ENCODE measurements at regions not wholly inside any gene's neighbourhood (a gene's known extent, or its start where the extent isn't known, plus 50 kb on each side); places are given as distances from the start of the nearest gene placed in this dataset.

DNA sequence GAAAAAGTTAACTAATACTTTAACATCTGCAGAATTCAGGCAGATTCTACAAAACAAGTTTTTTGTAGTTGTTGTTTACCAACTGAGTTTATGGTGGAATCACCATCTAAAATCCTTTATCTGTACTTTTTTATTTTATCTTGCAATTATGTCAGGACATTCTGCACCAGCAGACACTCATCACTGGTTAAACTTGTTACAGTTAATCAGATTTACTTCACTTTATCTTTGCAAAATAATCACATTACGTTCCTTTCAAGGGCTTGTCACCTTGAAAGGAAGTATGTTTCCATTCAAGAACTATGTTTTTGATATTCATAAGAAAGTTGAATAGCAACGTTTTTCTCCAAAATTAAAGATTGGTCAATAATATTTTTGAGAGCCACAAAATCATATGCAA lies 796.6 kb upstream of the ROBO1 start:
- no peak for DNase-seq

DNA sequence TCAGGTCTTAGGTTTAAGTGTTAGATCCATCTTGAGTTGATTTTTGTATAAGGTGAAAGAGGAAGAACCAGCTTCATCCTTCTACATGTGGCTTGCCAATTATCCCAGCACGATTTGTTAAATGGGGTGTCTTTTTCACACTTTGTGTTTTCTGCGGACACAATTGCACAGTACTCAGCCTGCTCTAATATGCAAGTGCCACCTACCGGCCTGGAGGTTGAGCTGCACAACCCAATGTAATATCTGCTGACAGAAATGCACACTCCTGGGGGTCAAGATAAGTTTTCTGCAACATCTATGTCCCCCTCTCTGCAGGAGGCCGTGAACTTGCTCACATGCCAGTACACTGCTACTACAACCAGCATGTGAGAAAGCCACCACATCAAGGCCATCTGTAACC lies 791.9 kb upstream of the ROBO1 start:
- no peak for DNase-seq

DNA sequence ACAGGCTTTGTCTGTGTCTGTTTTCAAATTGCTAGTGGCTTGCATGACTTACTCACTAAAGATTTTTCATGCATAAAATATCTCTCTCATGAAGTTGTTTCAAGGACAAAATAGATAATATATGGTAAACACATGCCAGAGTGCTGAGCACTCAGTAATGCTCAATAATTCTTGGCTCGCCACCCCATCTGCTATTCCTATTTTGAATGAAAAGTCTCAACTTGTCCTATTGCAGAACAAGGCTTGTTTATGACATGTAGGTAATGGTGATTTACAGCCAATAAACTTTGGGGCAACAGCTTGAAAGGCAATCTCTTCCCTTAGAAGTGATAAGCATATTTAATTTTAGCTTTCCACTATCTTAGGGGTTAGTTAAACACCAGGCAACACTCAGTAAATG lies 789.0 kb upstream of the ROBO1 start:
- DNase-seq, result no peak

DNA sequence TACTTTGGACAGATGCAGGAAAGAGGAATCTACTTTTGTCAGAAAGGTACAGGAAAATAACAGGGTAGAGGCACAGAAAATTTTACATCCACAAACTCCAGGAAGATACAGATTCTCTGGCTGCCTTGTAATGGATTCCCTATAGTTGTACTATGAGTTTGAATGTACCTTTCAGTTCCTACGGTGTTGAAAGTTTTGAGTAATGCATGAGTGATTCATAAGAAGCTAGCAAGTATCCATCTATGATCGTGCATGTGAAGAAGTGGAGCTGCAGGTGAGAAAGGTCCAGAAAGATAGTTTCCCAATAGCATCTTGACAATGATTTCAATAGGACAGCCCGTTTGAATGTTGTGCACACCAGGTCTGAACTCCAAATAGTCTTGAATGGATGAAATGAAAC lies 786.5 kb upstream of the ROBO1 start:
- no peak for DNase-seq

DNA sequence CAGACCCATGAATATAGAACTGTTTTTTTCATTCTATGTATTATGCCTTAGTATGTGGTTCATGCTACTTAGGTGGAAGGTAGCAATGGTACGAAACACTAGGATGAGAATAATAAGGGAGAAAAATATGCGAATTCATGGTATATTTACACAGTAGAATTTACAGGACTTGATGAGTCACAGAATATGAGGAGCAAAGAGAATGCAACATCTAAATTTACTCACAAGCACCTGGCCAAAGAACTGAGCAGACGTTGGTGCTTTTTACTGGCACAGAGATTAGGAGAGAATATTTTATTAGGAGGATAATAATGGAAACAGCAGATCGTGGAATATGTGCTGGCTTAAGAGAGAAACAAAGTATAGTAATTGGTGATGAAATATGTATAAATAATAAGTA lies 785.4 kb upstream of the ROBO1 start:
- DNase-seq, result no peak

DNA sequence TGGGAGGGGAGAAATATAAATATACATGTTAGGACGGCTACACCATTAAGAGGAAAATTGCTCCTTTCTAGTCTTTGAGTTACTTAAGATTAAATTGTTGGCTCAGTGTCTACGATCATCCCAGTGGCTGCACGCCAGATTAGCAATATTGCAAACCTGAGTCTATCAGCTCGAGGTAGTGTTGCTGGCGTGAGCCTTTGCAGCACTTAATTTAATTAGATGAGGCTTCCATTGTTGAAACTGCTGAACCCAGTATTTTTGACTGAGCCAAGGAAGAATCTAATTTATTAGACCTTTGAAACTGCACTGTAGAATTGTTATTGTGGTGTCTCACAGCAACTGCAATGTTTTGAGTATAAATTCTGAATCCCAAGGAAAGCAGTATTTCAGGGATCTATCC lies 782.4 kb upstream of the ROBO1 start:
- DNase-seq, result no peak

DNA sequence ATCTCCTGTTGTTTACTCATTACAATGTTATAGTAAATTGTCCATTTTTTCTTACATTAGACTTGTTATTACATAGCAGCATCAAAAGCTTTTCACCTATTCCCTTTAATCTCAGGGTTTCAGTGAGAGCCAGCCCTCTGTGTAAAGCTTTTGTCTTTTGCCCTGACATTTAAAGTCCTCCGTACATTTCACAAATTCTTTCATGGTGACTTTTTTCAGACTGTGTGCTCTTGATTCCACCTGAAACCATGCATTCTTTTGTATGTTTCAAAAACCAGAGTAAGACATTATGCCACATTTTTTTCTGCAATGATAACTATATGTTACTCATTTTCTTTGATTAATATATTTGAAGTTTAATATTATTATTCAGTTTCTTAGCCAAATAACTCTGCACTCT lies 781.4 kb upstream of the ROBO1 start:
- no peak for DNase-seq

DNA sequence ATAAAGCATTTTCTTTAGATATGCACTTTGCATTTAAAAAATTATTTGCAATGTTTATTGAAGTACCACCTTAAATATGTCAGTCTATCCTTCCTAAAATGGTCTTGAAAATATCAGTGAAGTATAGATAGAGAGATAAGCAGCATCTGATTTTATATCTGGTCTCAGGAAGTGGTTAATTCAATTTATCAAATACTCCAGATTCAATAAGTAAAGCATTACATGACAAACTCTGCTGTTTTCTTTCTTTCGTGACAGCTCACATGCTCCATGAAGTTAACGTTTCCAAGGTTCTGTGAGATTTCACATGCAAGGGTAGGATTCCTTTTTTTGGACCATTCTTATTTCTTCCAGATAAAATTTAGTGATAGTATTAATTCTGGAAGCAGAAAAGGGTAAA lies 775.4 kb upstream of the ROBO1 start:
- no peak for DNase-seq

DNA sequence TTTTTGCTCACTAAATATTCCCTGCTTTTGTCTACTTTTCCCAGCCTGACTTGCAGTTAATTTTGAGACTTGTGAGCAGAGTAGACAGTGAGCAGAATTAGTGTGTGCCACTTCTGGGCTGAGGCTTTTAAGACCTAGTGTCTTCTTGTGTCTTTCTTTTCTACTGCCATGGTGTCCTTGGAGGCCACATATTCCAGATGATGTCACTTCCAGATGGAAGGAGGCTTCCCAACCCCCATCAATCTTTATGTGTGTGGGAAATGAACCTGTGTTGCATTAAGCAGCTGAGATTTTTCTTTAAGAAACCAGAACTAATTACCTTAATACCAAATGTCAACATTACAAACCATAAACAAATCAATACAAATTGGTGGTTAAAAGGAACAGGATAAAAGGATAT lies 774.7 kb upstream of the ROBO1 start:
- DNase-seq, result no peak

DNA sequence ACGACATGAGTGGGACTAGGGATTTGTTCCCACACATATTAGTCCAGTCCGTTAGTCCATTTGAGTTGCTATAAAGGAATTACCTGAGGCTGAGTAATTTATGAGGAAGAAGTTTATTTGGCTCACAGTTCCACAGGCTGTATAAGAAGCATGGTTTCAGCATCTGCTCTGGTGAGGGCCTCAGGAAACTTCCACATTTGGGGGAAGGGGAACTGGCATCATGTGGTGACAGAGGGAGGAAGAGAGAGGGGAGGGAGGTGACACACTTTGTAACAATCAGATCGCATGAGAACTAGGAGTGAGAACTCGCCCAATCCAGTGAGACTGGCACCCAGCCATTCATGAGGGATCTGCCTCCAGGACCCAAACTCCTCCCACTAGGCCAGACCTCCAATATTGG lies 769.9 kb upstream of the ROBO1 start:
- no peak for DNase-seq

DNA sequence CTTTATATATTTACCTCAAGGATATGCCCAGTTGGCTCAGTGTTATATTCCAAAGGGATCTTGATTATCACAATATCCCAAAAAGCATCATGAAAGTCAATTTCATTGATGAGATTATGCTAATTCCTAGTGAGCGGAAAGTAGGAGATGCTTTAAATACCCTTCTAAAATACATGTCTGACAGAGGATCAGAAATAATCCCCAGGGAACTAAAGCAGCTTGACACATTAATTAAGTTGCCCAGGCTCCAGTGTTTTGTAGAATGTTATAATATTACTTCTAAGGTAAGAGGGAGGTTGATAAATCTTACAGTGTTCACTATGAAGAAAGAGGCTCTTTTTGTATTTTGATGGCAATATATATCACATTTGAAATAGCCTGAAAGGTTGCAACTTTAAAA lies 767.5 kb upstream of the ROBO1 start:
- DNase-seq, result no peak

DNA sequence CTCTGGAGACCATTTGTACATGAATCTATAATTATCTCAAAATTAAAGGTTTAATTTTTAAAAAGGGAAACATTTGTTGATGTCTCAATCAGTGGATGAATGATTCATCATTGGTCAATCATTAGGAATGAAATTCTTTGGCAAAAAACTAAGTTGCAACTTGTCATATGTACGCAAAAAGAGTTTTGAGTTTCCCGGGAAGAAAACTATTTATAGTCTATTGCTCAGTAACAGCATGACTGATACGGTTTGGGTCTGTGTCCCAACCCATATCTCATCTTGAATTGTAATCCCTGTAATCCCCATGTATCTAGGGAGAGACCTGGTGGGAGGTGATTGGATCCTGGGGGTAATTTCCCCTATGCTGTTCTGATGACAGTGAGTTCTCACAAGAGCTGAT lies 765.8 kb upstream of the ROBO1 start:
- DNase-seq, result no peak

DNA sequence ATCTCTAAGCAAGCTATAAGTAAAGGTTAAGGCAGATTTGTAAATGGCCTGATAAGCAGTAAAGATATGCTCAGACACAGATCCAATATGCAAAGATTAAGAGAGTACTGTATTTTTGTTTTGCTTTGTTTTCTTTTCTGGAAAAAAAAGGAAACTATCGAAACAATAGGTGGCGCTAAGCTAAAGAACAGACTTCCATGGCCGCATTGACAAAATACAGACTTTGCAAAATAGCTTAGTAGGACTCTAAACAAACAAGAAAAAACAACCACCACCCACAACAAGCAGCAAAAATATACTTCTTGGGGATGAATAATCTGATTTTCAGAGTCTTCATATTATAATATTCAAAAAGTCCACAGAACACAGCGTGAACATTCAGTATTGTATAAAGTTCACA lies 758.4 kb upstream of the ROBO1 start:
- DNase-seq, result no peak

DNA sequence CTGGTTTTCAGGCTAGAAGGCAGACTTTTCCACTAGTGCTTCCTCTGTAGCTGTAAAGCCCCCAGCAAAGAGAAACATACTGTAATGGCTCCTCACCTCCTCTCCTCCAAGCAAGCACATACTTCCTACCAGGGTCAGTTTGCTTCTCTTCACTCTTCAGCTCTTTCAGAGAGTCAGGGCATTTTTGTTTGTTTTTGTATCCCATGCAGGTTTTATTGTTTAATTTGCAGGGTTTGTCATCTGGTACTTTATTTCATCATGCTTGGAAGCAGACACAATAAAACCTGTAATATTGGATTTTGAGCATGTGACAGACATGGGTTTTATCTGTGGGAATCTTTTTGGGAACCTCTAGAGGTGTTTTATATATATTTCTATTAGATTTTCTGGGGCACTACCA lies 753.3 kb upstream of the ROBO1 start:
- no peak for DNase-seq

DNA sequence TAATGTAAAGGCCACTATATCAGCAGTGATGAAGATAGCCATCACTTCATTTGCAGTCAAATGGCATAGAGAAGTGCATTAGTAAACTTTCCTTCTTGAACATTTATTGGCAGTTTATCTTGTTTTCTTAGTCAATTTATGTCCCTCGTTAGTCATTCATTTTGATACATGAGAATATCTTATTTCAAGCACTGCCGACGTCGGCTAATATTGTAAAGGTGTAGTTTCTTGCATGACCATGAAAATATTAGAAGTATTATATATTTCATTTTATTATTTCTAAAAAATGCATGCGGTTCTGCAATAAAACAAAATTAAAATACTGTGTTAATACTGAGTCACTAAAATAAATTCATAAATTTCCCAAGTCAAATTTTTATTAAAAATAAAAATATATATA lies 751.6 kb upstream of the ROBO1 start:
- no peak for DNase-seq

DNA sequence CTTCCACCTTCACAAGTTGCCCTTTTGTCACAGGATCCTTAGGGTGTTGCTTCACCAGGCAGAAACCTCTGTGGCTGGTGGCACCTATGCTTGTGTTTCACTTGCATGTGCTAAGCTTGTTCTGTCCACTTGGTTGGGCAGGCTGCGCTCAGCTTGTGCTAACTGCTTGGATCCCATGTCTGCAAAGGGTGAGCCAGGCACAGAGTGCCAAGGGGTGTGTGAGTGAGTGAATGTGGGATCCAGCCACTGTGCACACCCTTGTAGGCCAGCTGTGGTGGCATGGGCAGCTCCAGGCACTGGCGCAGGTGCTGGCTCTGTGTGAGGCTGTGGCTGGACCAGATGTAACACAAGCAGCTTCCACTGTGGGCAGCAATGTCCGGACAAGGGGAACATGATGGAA lies 728.7 kb upstream of the ROBO1 start:
- DNase-seq, result no peak

DNA sequence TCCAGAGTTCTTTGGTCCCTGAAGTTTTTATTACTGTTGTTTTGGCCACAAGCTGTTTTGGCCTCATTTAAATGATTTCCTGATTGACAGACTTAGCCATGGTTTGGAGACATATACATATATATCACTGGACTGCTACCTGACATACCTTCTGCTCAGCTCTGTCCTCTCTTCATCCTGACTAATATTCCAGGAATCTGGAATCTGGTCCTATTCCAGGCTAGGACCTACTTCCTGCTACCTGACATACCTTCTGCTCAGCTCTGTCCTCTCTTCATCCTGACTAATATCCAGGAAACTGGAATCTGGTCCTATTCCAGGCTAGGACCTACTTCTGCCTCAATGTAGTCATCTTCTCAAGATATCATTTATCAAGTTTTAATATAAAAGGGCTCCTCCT lies 724.4 kb upstream of the ROBO1 start:
- no peak for DNase-seq

DNA sequence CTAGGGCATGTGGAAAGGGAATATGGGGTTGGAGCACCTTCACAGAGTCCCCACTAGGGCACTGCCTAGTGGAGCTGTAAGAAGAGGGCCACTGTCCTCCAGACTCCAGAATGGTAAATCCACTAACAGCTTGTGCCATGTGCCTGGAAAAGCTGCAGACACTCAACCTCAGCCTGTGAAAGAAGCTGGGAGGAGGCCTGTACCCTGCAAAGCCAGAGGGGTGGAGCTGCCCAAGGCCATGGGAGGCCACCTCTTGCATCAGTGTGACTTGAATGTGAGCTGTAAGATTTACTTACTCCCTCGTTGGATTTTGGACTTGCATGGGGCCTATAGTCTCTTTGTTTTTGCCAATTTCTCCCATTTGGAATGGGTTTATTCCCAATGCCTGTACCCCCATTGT lies 705.2 kb upstream of the ROBO1 start:
- no peak for DNase-seq

DNA sequence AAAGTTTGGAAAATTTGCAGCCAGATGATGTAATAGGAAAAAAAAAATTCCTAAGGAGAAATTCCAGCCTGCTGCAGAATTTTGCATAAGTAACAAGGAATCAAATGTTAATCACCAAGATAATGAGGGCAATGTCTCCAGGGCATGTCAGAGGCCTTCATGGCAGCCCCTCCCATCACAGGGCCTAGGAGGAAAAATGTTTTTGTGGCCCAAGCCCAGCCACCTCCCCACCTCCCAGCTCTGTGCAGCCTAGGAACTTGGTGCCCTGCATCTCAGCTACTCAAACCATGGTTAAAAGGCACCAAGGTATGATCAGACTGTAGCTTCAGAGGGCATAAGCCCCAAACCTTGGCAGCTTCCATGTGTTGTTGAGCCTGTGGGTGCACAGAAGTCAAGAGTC lies 704.7 kb upstream of the ROBO1 start:
- no peak for DNase-seq

DNA sequence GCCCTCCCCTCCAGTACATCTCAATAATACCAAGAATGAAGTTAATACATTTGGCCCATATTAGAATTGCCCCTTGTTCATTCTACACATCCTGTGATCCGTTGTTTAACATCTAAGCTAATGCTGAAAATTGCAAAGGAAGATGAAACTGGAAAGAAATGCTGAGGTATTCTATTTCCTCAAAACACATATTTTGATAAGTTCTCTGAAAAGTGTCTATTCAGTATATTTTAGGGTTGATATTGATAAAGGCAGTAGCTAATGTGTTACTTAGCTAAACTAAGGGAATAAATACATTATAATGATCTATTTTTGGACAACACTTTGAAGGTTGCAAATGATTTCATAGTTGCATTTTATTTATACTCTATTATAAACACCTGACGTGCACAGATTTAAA lies 702.6 kb upstream of the ROBO1 start:
- no peak for DNase-seq

DNA sequence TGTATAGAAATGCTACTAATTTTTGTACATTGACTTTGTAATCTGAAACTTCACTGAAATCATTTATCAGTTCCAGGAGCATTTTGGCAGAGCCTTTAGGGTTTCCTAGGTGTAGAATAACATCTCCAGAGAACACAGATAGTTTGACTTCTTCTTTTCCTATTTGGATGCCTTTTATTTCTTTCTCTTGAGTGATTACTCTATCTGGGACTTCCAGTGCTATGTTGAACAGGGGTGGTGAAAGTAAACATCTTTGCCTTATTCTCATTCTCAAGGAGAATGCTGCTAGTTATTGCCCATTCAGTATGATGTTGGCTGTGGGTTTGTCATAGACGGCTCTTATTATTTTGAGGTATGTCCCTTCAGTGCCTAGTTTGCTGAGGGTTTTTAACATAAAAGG lies 697.9 kb upstream of the ROBO1 start:
- DNase-seq, result no peak

DNA sequence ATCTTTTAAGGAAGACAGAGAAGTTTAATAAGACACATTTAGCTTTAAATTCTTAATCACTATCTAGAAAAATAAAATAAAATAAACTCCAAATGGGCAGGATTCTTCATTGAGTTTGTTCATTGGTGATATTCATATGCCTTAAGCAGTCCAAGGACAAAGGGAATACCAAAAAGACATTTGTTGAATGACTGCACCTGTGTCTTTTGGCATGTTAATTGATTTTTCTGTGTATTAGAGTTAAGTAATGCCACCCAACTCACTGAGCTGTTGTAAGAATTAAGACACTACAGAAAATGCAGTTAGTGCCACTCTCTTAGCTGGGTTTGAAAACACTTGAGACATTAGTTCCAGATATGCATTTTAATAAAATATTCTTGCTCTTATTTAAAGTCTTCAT lies 683.6 kb upstream of the ROBO1 start:
- no peak for DNase-seq

DNA sequence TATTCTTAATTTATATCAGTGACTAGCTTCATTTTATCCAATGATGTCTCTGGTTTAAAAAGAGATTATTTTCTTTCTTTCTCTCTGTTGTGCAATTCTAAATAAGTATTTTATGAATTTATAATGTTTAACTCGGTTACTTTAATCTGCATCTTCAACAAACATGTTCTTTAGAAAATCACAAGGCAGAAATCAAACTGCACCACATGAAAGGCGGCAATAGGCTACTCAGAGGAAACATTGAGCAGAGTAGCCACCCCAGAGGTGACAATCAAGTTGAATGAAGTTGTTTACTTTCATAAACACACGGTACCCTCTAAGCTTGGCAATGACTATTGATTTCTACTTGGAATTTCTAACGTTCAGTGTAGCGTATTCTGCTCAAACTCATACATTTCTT lies 677.8 kb upstream of the ROBO1 start:
- DNase-seq, result no peak

DNA sequence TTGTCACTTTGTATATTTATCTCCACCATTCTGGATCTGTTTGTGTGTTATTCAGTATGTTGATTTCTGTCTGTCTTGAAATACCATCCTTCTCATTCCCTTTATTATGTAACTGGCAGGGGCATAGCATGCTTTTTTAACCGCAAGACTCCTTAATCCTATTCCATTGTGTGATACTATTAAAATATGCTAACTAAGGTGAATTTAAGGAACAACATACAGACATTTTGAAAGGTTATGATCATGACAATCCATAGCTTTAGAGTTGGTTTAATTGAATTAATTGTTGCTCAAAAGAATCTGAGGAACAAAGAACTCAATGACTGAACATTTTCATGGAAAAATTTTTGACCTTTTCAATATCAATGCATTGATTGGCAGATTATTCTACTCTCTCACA lies 677.3 kb upstream of the ROBO1 start:
- DNase-seq, result no peak

DNA sequence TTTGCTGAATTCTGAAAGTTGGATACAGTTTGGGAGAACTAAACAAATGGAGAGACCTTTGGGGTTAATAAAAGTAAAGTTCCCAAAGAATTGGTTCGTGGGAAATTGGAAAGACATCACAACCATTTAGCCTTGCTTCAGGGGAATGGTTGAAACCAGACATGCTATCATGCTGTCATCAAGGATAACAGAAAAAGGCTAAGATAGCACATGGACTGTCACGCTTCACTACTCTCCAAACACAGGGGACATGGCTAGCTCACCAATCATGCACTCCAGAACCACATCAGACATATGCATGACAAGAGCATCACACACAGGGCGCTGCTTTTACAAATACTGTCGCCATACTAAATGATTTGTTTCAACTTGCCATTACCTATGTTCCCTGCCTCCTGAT lies 671.7 kb upstream of the ROBO1 start:
- no peak for DNase-seq

DNA sequence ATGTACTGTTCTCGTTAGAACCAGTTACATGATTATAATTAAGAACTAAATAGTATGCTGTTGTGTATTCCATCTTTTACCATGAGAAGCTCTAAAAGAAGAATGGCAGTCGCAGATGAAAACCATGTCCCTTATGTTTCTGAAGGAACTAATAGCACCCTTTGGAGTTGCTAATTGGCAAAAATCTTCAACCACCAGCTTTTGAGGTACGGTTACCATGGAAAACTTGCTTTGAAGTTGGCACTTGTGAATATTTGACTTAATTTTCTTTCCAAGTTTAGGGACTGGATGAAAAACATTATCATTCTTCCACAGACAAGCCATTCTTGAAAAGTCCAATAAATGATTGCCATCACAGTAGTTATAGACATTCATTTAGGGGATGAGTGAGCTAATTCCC lies 666.6 kb upstream of the ROBO1 start:
- no peak for DNase-seq

DNA sequence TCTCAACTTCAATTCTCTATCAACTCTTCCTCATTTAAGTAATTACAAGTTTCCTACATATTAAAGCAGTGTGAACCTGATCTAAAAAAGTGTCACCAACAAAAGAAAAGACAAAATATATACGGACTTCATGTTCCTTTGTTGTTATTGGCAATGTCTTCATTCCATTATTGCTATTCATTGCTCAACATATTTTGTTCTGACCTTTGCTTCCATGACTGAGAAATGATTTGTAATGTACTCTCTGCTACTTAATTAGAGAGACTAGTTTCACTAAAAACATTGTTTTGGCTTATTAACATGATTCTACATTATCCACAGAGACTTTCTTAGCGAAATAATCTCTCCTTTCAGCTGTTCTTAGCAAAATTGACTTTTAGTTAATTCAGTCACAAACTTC lies 657.2 kb upstream of the ROBO1 start:
- no peak for DNase-seq
